ENCODE measurements at regions not wholly inside any gene's neighbourhood (a gene's known extent, or its start where the extent isn't known, plus 50 kb on each side); places are given as distances from the start of the nearest gene placed in this dataset.

GRCh38 chrX:25141684-25142083 is 125.9 kb upstream of the ARX start:
- TF ChIP-seq, protein P1, sequence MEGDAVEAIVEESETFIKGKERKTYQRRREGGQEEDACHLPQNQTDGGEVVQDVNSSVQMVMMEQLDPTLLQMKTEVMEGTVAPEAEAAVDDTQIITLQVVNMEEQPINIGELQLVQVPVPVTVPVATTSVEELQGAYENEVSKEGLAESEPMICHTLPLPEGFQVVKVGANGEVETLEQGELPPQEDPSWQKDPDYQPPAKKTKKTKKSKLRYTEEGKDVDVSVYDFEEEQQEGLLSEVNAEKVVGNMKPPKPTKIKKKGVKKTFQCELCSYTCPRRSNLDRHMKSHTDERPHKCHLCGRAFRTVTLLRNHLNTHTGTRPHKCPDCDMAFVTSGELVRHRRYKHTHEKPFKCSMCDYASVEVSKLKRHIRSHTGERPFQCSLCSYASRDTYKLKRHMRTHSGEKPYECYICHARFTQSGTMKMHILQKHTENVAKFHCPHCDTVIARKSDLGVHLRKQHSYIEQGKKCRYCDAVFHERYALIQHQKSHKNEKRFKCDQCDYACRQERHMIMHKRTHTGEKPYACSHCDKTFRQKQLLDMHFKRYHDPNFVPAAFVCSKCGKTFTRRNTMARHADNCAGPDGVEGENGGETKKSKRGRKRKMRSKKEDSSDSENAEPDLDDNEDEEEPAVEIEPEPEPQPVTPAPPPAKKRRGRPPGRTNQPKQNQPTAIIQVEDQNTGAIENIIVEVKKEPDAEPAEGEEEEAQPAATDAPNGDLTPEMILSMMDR (IDR thresholded peaks at IDR 0.05) = no peak
- H3K27me3 Mint-ChIP-seq (ENCODE audit: low read depth, poor library complexity) = peaks cover 28% of the 10 kb centered on the region
- H3K9me3 Mint-ChIP-seq = no peaks in the 10 kb centered on the region
- no peak overlapping the region for H3K27ac Mint-ChIP-seq
- peaks cover 10% of the 10 kb centered on the region for H3K4me1 Mint-ChIP-seq
- H3K4me3 Mint-ChIP-seq = no peak overlapping the region
- no peak for DNase-seq
- H3K36me3 Mint-ChIP-seq (ENCODE audit: low read depth) = no peaks in the 10 kb centered on the region

- Mint-ChIP-seq H3K27me3 (ENCODE audit: low read depth, poor library complexity) (no peaks in the 10 kb centered on the region), H3K27ac (no peak overlapping the region), H3K36me3 (ENCODE audit: low read depth) (no peaks in the 10 kb centered on the region), H3K4me1 (no peaks in the 10 kb centered on the region), H3K4me3 (no peak overlapping the region), H3K9me3 (no peaks in the 10 kb centered on the region)
- no peak for DNase-seq
- TF ChIP-seq, protein P1 (IDR thresholded peaks at IDR 0.05) = no peak
Measured at GRCh38 chrX:25131055-25131454, 115.3 kb upstream of the ARX start.

DNA sequence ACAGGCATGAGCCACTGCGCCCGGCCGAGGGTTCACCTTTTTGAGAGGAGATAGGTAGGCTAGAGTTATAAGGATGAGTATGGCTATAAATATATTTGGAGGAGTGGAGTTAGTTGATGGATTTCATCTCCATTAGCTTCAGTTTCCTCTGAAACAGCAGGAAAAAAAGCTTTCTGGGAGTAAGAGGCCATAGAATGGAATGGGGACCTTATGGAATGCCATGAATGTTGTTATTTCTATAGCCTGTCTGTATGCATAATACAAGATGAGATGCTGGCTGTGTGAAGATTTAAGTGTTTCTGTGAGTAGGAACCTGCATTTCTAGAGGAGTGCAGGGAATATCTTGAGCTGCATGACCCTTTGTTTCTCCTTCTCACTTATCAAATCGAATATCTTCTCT is 114.9 kb upstream of the ARX start:
- H3K36me3 Mint-ChIP-seq (ENCODE audit: low read depth) = no peaks in the 10 kb centered on the region
- no peaks in the 10 kb centered on the region for H3K9me3 Mint-ChIP-seq
- no peak overlapping the region for H3K4me3 Mint-ChIP-seq
- TF ChIP-seq, protein P1 (IDR thresholded peaks at IDR 0.05) = no peak
- DNase-seq = no peak
- no peaks in the 10 kb centered on the region for H3K27me3 Mint-ChIP-seq (ENCODE audit: low read depth, poor library complexity)
- no peaks in the 10 kb centered on the region for H3K4me1 Mint-ChIP-seq
- no peak overlapping the region for H3K27ac Mint-ChIP-seq

- no peak overlapping the region for H3K4me3 Mint-ChIP-seq
- peaks cover 7% of the 10 kb centered on the region for H3K27me3 Mint-ChIP-seq (ENCODE audit: low read depth, poor library complexity)
- no peaks in the 10 kb centered on the region for H3K4me1 Mint-ChIP-seq
- no peak for DNase-seq
- no peaks in the 10 kb centered on the region for H3K36me3 Mint-ChIP-seq (ENCODE audit: low read depth)
- TF ChIP-seq, protein P1 (IDR thresholded peaks at IDR 0.05) = no peak
- peaks cover 14% of the 10 kb centered on the region for H3K9me3 Mint-ChIP-seq
- no peak overlapping the region for H3K27ac Mint-ChIP-seq
Measured at GRCh38 chrX:25125483-25125882, 109.7 kb upstream of the ARX start.

- H3K4me3 Mint-ChIP-seq = no peak overlapping the region
Measured at GRCh38 chrX:25124391-25124790, 108.6 kb upstream of the ARX start.

DNA sequence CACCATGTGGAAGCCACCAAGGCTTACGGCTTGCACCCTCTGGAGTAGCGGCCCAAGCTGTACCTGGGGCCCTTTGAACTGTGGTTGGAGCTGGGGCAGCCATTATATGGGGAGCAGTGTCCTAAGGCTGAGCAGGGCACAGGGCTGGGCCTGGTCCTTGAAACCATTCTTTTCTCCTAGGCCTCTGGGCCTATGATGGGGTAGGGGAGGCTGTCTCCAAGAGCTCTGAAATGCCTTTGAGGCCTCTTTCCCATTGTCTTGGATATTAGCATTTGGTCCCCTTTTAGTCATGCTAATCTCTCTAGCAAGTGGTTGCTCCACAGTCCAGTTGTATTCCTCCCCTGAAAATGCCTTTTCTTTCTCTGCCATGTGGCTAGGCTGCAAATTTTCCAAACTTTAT is 96.4 kb upstream of the ARX start:
- no peaks in the 10 kb centered on the region for H3K27me3 Mint-ChIP-seq (ENCODE audit: low read depth, poor library complexity)
- H3K27ac Mint-ChIP-seq = no peak overlapping the region
- no peak overlapping the region for H3K4me3 Mint-ChIP-seq
- H3K36me3 Mint-ChIP-seq (ENCODE audit: low read depth) = no peaks in the 10 kb centered on the region
- DNase-seq = no peak
- H3K4me1 Mint-ChIP-seq = no peaks in the 10 kb centered on the region
- TF ChIP-seq, protein P1 (IDR thresholded peaks at IDR 0.05) = no peak
- no peaks in the 10 kb centered on the region for H3K9me3 Mint-ChIP-seq

More at GRCh38 chrX:25124391-25124790, 108.6 kb upstream of the ARX start:
- Mint-ChIP-seq H3K27ac (no peak overlapping the region), H3K36me3 (ENCODE audit: low read depth) (no peaks in the 10 kb centered on the region), H3K27me3 (ENCODE audit: low read depth, poor library complexity) (peaks cover 10% of the 10 kb centered on the region), H3K4me1 (no peaks in the 10 kb centered on the region), H3K9me3 (peaks cover 14% of the 10 kb centered on the region)
- no peak for DNase-seq
- TF ChIP-seq, protein P1 (IDR thresholded peaks at IDR 0.05) = no peak
